CD1c-positive myeloid dendritic cell (primary cell): ENCODE measurements at regions not wholly inside any gene's neighbourhood (a gene's known extent, or its start where the extent isn't known, plus 50 kb on each side); places are given as distances from the start of the nearest gene placed in this dataset.

Experiments used
- DNase-seq: peaks from one replicate; pipeline ENCODE4 v3.0.0-alpha.2; 2016; ENCODE audit errors: extremely low spot score

GRCh38 chr20:58111310-58112016 is 117.0 kb downstream of the ANKRD60 start:
- DNase-seq: no peak

GRCh38 chr20:58109918-58110635 is 118.4 kb downstream of the ANKRD60 start:
- DNase-seq: no peak

GRCh38 chr20:58109126-58109880 is 119.2 kb downstream of the ANKRD60 start:
- DNase-seq: no peak

GRCh38 chr20:58107533-58107932 is 120.9 kb downstream of the ANKRD60 start:
- no peak for DNase-seq

GRCh38 chr20:58106143-58106750 is 122.2 kb downstream of the ANKRD60 start:
- no peak for DNase-seq

GRCh38 chr20:58103961-58104360 is 124.5 kb downstream of the ANKRD60 start:
- no peak for DNase-seq

GRCh38 chr20:58103517-58103904 is 124.9 kb downstream of the ANKRD60 start:
- no peak for DNase-seq

- DNase-seq: no peak
These were observed 125.5 kb downstream of the ANKRD60 start for GRCh38 chr20:58102744-58103516.

GRCh38 chr20:58102261-58102660 is 126.2 kb downstream of the ANKRD60 start:
- no peak for DNase-seq

- DNase-seq: no peak
These were observed 127.6 kb downstream of the ANKRD60 start for GRCh38 chr20:58100731-58101356.

GRCh38 chr20:58099956-58100730 is 128.3 kb downstream of the ANKRD60 start:
- DNase-seq: no peak

GRCh38 chr20:58099291-58099935 is 129.0 kb downstream of the ANKRD60 start:
- DNase-seq: no peak

- no peak for DNase-seq
These were observed 129.9 kb downstream of the ANKRD60 start for GRCh38 chr20:58098571-58098970.

- DNase-seq: no peak
These were observed 130.5 kb downstream of the ANKRD60 start for GRCh38 chr20:58097943-58098342.

GRCh38 chr20:58097429-58097828 is 131.0 kb downstream of the ANKRD60 start:
- DNase-seq: no peak

GRCh38 chr20:58096880-58097423 is 131.5 kb downstream of the ANKRD60 start:
- no peak for DNase-seq

- DNase-seq: no peak
These were observed 133.8 kb downstream of the ANKRD60 start for GRCh38 chr20:58094698-58095097.

- no peak for DNase-seq
These were observed 134.3 kb downstream of the ANKRD60 start for GRCh38 chr20:58094160-58094559.

- no peak for DNase-seq
These were observed 135.6 kb downstream of the ANKRD60 start for GRCh38 chr20:58092871-58093270.
